Endothelial cell of umbilical vein (primary cell): ENCODE measurements at regions not wholly inside any gene's neighbourhood (a gene's known extent, or its start where the extent isn't known, plus 50 kb on each side); places are given as distances from the start of the nearest gene placed in this dataset.

ENCODE experiments used
- BruUV-seq: library from RNA; stranded (reverse); fragments of 400-500 nt; replicated peaks from 2 replicates; lab custom pipeline; 2021; lab: Mats Ljungman, UMichigan
- CTCF ChIA-PET: fragments of 300-600, 350-600 bp; sonication (Branson Sonifier 250); formaldehyde crosslinking; loops from one replicate; lab custom pipeline; 2021; ENCODE audit warnings: antibody characterized with exemption, inconsistent platforms; lab: Charles Lee
- POLR2A ChIA-PET: fragments of 300-600, 350-600 bp; sonication (Branson Sonifier 250); formaldehyde crosslinking; loops from one replicate; lab custom pipeline; 2021; ENCODE audit warnings: antibody characterized with exemption, inconsistent platforms; lab: Charles Lee
- DNase-seq: peaks from one replicate; pipeline ENCODE4 v3.0.0-alpha.2; 2011; ENCODE audit warnings: low read depth, low spot score
- FAIRE-seq: peaks from 2 replicates; lab custom pipeline; 2011; peaks lifted over from hg19 to GRCh38; lab: Jason Lieb, UNC
- H2AFZ ChIP-seq: 2 replicates; pipeline ENCODE4 v1.6.0; 2012; ENCODE audit warnings: low read depth, low read length, control low read depth, inconsistent platforms
- H3K27ac ChIP-seq: 2 replicates; pipeline ENCODE4 v1.5.1; 2011; ENCODE audit warnings: low read depth, mild to moderate bottlenecking, control low read depth, low read length, moderate library complexity; ENCODE audit not compliant: insufficient read depth
- H3K27me3 ChIP-seq, 2 experiments: 2 replicates each; pipeline versions ENCODE4 v1.6.0 to v1.6.1; 2011; ENCODE audit warnings: low read length in 2 of 2, mixed read lengths in 1 of 2; ENCODE audit not compliant: control insufficient read depth in 2 of 2, insufficient read depth in 2 of 2
- H3K36me3 ChIP-seq, 2 experiments: 2 replicates in 1 of 2; 3 replicates in 1 of 2; pipeline ENCODE4 v1.5.1; 2011; ENCODE audit warnings: low read length in 2 of 2, mild to moderate bottlenecking in 1 of 2, moderate library complexity in 1 of 2; ENCODE audit not compliant: control insufficient read depth in 2 of 2, insufficient read depth in 2 of 2; ENCODE audit errors: extremely low read depth in 1 of 2
- H3K4me1 ChIP-seq: 3 replicates; pipeline ENCODE4 v1.5.1; 2011; ENCODE audit warnings: mild to moderate bottlenecking, low read length; ENCODE audit not compliant: control insufficient read depth, insufficient read depth; ENCODE audit errors: extremely low read depth
- H3K4me2 ChIP-seq: 2 replicates; pipeline ENCODE4 v1.6.1; 2011; ENCODE audit warnings: low read length, control low read depth, mixed read lengths; ENCODE audit not compliant: insufficient read depth
- H3K4me3 ChIP-seq, 3 experiments: fragments of 200-600 bp in 1 of 3; sonication (generic), shearing (Covaris generic) in 1 of 3; replicated peaks in 1 of 3; 2 replicates each; pipeline ENCODE4 v1.5.1; 2011 to 2016; ENCODE audit warnings: control low read depth in 3 of 3, low read length in 3 of 3, mild to moderate bottlenecking in 2 of 3, inconsistent platforms in 1 of 3, low read depth in 1 of 3, moderate library complexity in 1 of 3; ENCODE audit not compliant: insufficient read depth in 1 of 3
- H3K79me2 ChIP-seq: 2 replicates; pipeline ENCODE4 v1.6.0; 2012; ENCODE audit warnings: low read length, inconsistent platforms; ENCODE audit not compliant: control insufficient read depth, insufficient read depth
- H3K9ac ChIP-seq: replicated peaks from 2 replicates; pipeline ENCODE3; 2011; ENCODE audit warnings: low read length, control low read depth; ENCODE audit not compliant: insufficient read depth; ENCODE audit errors: extremely low read depth
- H3K9me1 ChIP-seq: replicated peaks from 3 replicates; pipeline ENCODE4 v1.6.0; 2011; ENCODE audit warnings: mild to moderate bottlenecking, low read length; ENCODE audit not compliant: control insufficient read depth, insufficient read depth; ENCODE audit errors: extremely low read depth
- H3K9me3 ChIP-seq: replicated peaks from 2 replicates; pipeline ENCODE4 v1.5.1; 2012; ENCODE audit warnings: low read length, inconsistent platforms; ENCODE audit not compliant: control insufficient read depth, insufficient read depth
- H4K20me1 ChIP-seq: replicated peaks from 2 replicates; pipeline ENCODE3; 2011; ENCODE audit warnings: mild to moderate bottlenecking, low read length; ENCODE audit not compliant: control insufficient read depth, insufficient read depth; ENCODE audit errors: extremely low read depth
- CTCF ChIP-seq, 2 donors: IDR thresholded peaks; 1 replicate in 1 of 2; 2 replicates in 1 of 2; pipeline ENCODE4 v1.5.1; 2011; ENCODE audit warnings: low read length in 2 of 2, mild to moderate bottlenecking in 2 of 2, moderate library complexity in 2 of 2, control low read depth in 1 of 2, inconsistent platforms in 1 of 2, low read depth in 1 of 2; ENCODE audit not compliant: insufficient read depth in 1 of 2; ENCODE audit errors: extremely low read depth in 1 of 2
- EZH2 ChIP-seq: IDR thresholded peaks from 2 replicates; pipeline ENCODE4 v1.6.1; 2012; ENCODE audit warnings: borderline replicate concordance, low read depth, mild to moderate bottlenecking, moderate library complexity, low read length, inconsistent platforms; ENCODE audit not compliant: severe bottlenecking
- FOS ChIP-seq: IDR thresholded peaks from 2 replicates; pipeline ENCODE4 v1.6.1; 2011; ENCODE audit warnings: mild to moderate bottlenecking, low read length, moderate library complexity, borderline replicate concordance; ENCODE audit not compliant: insufficient read depth
- GATA2 ChIP-seq: IDR thresholded peaks from 2 replicates; pipeline ENCODE4 v1.7.0; 2011; ENCODE audit warnings: low read depth, mild to moderate bottlenecking, moderate library complexity, mixed read lengths, low read length; ENCODE audit not compliant: insufficient read length, insufficient read depth
- JUN ChIP-seq: IDR thresholded peaks from 2 replicates; pipeline ENCODE4 v1.6.1; 2011; ENCODE audit warnings: borderline replicate concordance, low read depth; ENCODE audit not compliant: insufficient read length, insufficient read depth
- MAX ChIP-seq: IDR thresholded peaks from 2 replicates; pipeline ENCODE4 v1.6.1; 2011; ENCODE audit not compliant: insufficient read depth, insufficient read length
- MYC ChIP-seq: IDR thresholded peaks from one replicate; pipeline ENCODE4 v1.6.1; 2011; ENCODE audit warnings: mild to moderate bottlenecking, low read depth, low read length
- POLR2A ChIP-seq: IDR thresholded peaks from 2 replicates; pipeline ENCODE4 v1.6.1; 2012; ENCODE audit warnings: low read depth, mild to moderate bottlenecking, control low read depth, low read length
- POLR2AphosphoS5 ChIP-seq: IDR thresholded peaks from 2 replicates; pipeline ENCODE4 v1.6.1; 2012; ENCODE audit warnings: low read depth, mild to moderate bottlenecking, control low read depth, low read length, moderate library complexity; ENCODE audit not compliant: insufficient read depth
- dilution Hi-C: fragments of 300-500 bp; cut with MboI; formaldehyde crosslinking; loops from one replicate; pipeline ENCODE4 v1.15.0; 2019; ENCODE audit warnings: low sequenced_read_pairs; ENCODE audit not compliant: extremely low pct_ligation_motif_present
- intact Hi-C: fragments of 100-400 bp; cut with micrococcal nuclease; formaldehyde crosslinking; loops from one replicate; pipeline ENCODE4 v1.10.0; 2022

GRCh38 chr5:53173083-53173482, 63.5 kb upstream of the MOCS2 start:
- FAIRE-seq = no peak
- Histone ChIP-seq H3K4me2 (no peak overlapping the region), H2AFZ (no peak overlapping the region), H3K27me3 (peaks cover 2 to 11% of the 10 kb centered on the region in 2 experiments), H3K27ac (no peak overlapping the region), H3K9ac (no peak overlapping the region), H3K4me3 (no peak overlapping the region), H4K20me1 (no peaks in the 10 kb centered on the region), H3K79me2 (no peaks in the 10 kb centered on the region), H3K36me3 (no peaks in the 10 kb centered on the region), H3K9me3 (no peaks in the 10 kb centered on the region), H3K4me1 (no peaks in the 10 kb centered on the region), H3K9me1 (no peaks in the 10 kb centered on the region)
- intact Hi-C loops = no loop called here
- ChIA-PET CTCF (interaction anchor here (0.7 to 0.9 kb wide), 2 partner anchors 9 to 17 kb away, joined by 3 read pairs; no protein-coding TSS in a partner anchor), POLR2A (no interaction called here)
- TF ChIP-seq POLR2AphosphoS5 = no peak
- no peak for TF ChIP-seq EZH2
- no peak for TF ChIP-seq MYC
- no peak for TF ChIP-seq FOS
- TF ChIP-seq MAX = no peak
- no peak for TF ChIP-seq JUN
- no peak for TF ChIP-seq POLR2A
- TF ChIP-seq GATA2 = no peak
- no peak for DNase-seq
- no TSS peak for BruUV-seq
- dilution Hi-C loops = no loop called here

- intact Hi-C loops = no loop called here
Observed at GRCh38 chr5:53178830-53179229, 69.3 kb upstream of the MOCS2 start.

More at GRCh38 chr5:53178830-53179229, 69.3 kb upstream of the MOCS2 start:
- H3K79me2 ChIP-seq = no peaks in the 10 kb centered on the region
- no peak overlapping the region for H3K27ac ChIP-seq
- peaks cover 6% of the 10 kb centered on the region in 2 experiments for H3K27me3 ChIP-seq
- no peaks in the 10 kb centered on the region for H3K9me1 ChIP-seq
- no peak overlapping the region for H2AFZ ChIP-seq
- DNase-seq (no peak), FAIRE-seq (no peak)
- no peaks in the 10 kb centered on the region for H3K4me1 ChIP-seq
- POLR2A ChIA-PET = no interaction called here
- no TSS peak for BruUV-seq
- CTCF ChIA-PET = no interaction called here
- no peak overlapping the region for H3K4me3 ChIP-seq
- dilution Hi-C loops = no loop called here
- no peaks in the 10 kb centered on the region for H3K9me3 ChIP-seq
- no peaks in the 10 kb centered on the region for H4K20me1 ChIP-seq
- no peaks in the 10 kb centered on the region for H3K36me3 ChIP-seq
- H3K9ac ChIP-seq = no peak overlapping the region
- TF ChIP-seq EZH2 (no peak), MAX (no peak), MYC (no peak), JUN (no peak), FOS (no peak), CTCF (IDR thresholded peaks at IDR 0.05; ENCODE audit: extremely low read depth in 1 of 2, insufficient read depth in 1 of 2, low read depth in 1 of 2, low read length in 2 of 2) (no peak), POLR2A (no peak), GATA2 (no peak), POLR2AphosphoS5 (no peak)
- H3K4me2 ChIP-seq = no peak overlapping the region
